NCI-H187 (cell line): ENCODE measurements at regions not wholly inside any gene's neighbourhood (a gene's known extent, or its start where the extent isn't known, plus 50 kb on each side); places are given as distances from the start of the nearest gene placed in this dataset.

ENCODE experiments used
- DNase-seq, 2 experiments: peaks; one replicate each; lab custom pipeline; 2025; lab: John Stamatoyannopoulos, UW

DNA sequence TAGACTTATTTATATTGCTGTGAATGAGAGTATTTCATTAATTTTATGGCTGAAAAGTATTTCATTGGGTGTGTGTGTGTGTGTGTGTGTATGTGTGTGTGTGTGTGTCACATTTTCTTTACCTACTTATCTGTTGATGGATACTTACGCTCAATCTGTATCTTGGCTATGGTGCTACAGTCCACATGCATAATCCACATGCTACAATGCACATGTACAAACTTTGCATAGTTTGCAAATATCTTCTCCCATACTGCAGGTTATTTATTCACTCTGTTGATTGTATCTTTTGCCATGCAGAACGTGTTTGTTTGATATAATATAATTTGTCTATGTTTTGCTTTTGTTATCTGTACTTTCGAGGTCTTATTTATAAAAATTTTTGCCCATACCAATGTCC lies 167.8 kb downstream of the RAB28 start:
- DNase-seq: no peak

DNA sequence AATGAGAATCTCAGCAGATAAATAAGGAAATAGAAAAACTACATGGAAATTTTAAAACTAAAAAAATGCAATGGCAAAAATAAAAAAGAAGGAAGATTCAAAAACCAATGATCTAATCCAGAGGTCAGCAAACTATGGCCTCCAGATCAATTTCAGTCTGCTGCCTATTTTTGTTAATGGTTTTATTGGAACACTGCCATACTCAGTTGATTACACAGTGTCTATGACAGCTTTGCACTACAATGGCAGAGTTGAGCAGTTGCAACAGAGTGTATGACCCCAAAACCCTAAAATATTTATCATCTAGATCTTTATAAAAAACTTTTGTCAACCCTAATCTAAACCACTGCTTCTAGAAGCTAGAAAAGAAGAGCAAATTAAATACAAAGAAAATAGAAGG lies 170.3 kb downstream of the RAB28 start:
- DNase-seq: no peak

DNA sequence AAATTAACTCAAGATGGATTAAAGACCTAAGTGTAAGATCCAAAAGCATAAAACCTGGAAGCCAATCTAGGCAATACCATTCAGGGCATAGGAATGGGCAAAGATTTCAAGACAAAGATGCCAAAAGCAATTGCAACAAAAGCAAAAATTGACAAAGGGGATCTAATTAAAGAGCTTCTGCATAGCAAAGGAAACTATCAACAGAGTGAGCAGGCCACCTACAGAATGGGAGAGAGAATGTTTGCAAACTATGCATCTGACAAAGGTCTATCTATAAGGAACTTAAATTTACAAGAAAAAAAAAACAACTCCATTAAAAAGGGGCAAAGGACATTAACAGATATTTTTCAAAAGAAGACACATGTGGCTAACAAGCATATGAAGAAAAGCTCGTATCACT lies 171.9 kb downstream of the RAB28 start:
- DNase-seq: no peak

DNA sequence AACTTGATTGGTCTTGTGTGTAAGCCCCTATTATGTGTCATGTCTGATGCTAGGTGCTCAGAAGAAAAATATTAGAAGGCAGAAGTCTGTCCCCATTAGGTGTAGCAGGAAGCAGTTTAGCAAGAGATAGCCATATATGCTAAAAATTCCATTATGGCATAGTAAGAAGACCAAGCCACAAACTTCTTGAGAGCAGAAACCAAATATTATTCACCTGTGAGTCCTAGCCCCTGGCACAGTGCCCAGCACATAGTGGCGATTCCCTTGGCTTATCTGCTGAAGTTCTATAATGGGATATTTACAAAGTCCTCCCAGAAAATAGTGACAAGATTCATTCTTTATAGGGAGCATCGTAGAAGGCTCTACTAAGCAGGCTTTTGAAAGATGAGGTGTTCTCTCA lies 174.4 kb downstream of the RAB28 start:
- no peak for DNase-seq

DNA sequence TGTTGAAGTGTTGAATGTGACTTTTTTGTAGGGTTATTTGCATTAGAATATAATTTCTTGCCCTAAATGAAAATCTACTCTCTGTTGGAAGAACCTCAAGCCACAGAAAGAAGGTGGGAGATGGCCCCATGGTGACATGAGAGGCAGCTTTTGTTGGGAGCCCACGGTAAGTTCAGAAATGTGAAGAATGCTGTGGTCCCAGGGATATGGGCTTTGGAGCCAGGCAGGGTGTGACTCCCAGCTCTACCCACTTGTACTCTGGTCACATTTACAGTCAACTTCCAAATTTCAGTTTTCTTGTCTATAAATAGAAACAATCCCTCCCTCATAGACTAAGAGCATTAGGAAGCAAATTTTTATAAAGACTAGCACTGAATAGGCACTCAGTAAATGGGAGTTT lies 177.8 kb downstream of the RAB28 start:
- DNase-seq: no peak

DNA sequence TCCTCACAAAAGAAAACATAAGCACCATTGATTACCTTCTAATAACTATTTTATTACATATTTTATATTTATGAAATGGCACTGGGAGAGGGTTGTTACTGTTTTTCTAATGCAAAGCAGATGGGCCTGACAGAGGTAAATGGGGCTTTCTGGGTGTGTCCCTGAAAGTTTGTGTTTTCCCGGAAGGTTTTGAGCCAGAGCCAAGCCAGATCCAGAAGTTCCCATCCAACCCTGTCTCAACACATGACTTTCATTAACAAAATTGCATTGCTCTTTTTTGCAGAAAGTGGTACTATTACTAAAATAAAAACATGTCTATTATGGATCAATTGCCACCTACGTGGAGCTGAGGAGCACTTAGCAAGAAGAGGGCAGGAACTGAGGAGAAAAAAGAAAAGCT lies 181.3 kb downstream of the RAB28 start:
- no peak for DNase-seq

DNA sequence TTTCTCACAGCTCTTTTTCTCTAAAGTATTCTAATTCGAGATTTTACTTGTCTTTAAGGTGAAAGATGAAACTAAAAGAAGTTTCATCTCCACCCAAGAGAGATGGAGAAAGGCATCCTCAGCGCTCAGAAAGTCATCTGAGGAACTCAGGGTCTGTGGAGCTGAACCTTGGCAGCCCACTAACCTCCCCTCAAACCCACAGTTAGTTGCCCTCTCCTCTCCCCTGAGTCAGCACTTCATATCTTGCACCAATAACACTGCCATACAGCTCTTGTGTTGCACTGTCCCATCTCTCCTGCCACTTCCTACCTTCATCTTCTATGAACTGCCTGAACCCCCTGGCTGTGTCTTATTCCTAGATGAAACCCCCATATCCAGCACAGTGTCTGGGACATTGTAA lies 184.8 kb downstream of the RAB28 start:
- no peak for DNase-seq

DNA sequence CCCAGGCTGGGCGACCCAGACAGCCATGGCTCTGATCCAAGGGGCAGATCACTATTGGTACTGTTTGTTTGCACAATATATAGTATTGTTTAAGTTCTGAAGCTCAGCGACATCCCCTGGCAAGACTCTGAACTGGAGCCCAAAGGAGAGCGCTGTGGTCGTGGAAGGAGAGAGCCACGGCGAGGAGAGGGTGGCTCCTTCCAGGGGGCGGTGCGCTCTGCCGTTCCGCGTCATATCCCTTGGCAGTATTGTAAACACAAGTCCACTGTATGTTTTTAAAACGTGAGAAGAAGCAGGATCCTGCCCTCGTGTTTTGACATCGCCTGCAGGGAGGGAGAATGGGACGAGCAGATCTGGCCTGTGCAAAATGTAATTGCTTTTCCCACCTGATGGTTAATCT lies 185.5 kb downstream of the RAB28 start:
- no peak for DNase-seq

DNA sequence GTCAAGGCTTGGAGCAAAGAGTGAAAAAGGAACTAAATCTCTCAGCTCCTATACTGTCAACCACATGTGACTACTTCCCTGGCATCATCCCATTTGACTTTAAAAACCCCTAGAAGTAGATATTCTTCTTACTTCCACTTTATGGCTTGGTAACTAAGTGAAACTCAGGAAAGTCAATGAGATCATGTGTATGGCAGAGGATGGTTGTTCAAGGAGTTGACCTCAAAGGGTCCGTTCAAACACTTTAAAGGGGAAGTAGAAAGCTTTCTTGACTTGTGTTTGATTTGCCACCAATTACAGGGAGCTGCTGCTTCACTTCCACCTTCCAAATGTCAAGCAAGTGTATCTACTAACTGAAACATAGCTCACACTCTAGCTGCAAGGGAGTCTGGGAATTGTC lies 187.2 kb downstream of the RAB28 start:
- DNase-seq: no peak

DNA sequence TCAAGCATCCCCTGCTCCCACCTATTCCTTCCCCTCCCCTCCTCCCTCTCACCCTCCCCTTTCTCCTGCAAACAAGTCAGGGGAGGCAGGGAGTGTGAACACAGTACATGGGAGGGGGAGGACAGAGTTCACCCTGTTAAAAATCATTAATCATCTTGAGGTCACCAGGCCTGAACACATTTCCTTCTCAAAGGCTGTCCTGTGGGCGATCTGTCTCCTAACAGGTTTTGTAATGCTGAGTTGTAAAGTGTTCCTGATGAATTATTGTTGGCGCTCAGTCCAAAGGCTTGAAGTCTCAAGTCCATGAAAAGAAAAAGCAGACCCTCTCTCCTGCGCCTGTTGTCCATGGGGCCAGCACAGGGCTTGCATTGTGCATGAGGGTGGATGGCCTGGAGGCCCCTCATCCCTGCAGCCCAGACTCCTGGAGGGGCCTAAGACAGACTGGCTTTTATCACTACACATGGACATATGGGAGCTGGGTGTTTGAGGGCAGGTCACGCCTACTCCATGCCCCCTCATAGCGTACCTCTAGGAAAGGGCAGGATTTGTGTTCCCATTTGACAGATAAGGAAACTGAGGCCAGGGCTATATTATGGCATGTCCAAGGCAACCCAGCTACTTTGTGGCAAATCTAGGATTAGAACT lies 189.1 kb downstream of the RAB28 start:
- DNase-seq: no peak

DNA sequence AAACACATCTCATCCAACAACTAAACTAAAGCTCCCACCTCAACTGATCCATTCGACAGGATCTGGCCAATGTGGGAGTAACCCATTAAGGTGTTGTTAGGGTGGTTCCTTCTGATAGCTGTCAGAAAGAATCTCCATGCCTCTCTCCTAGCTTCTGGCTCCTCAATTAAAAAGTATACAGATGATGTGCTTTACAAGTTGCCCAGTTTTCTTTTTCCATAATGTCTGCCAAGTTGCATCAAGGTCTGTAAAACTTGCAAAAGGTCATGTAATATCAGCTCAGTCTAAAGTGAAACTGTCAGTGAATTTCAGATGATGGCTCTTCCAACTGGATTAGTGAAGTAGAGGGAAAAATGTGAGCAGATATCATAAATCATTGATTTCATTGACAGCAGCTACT lies 191.8 kb downstream of the RAB28 start:
- DNase-seq: no peak

DNA sequence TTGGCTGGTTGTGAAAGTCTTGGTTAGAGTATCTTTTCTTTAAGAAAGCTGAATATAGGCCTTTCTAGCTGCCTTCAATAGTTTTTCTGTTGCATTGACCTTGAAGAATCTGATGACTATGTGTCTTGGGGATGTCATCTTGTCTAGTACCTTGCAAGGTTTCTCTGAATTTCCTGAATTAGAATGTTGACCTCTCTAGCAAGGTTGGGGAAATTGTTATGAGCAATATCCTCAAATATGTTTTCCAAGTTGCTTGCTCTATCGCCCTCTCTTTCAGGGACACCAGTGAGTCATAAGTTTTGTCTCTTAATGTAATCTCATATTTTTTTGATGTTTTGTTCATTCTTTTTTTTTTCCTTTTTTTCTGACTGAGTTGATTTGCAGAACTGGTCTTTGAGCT lies 194.7 kb downstream of the RAB28 start:
- no peak for DNase-seq

DNA sequence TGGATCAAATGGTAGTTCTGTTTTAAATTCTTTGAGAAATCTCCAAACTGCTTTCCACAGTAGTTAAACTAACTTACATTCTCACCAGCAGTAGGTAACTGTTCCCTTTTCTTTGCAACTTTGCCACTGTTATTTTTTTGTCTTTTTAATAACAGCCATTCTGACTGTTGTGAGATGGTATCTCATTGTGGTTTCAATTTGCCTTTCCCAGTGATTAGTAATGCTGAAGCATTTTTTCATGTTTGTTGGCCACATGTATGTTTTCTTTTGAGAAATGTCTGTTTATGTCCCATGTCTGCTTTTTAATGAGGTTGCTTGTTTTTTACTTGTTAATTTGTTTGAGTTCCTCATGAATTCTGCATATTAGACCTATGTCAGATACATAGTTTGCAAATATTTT lies 198.8 kb downstream of the RAB28 start:
- no peak for DNase-seq

DNA sequence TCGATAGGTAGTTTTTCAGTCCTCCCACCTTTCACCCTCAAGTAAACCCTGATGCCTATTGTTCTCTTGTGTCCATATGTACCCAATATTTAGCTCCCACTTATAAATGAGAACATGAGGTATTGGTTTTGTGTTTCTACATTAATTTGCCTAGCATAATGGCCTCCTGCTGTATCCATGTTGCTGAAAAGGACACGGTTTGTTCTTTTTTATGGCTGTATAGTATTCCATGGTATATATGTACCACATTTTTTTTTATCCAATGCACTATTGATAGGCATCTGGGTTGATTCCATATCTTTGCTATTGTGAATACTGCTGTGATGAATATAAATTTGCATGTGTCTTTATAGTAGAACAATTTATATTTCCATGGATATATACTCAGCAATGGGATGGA lies 199.2 kb downstream of the RAB28 start:
- DNase-seq: no peak

DNA sequence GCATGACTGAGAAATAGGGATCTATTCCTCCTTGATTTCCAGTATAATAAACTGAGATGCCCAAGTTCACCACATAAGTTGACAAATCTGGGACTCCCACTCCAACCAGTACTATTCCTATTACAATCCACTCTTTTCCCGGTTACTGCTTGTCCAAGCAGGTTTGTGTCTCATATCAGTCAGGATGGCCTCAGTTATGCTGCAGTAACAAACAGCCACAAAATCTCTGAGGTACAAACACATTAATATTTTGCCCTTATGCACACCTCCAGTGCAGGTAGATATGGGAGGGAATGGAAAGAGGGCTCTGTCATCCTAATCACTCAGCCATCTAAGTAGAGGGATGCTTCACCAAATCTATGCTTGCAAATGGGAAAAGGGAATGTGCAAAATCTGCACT lies 207.8 kb downstream of the RAB28 start:
- DNase-seq: no peak

DNA sequence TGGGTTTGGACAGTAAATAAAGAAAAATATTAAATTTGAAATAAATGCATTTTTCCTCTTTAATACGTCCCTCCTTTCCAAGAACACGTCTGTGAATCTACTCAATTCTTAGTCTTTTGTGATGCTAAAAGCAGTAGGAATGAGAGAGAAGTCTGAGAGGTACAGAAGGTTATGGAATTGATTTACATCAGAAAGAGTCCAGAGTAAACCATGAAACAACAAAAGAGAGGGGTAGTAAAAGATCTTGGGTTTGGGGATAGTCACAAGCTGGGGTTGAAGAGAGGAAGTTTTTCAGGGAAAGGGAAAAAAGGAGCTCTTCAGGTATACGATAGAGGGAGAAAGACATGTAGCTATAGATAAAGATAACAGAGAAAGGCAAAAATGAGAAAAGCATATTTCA lies 215.4 kb downstream of the RAB28 start:
- no peak for DNase-seq

DNA sequence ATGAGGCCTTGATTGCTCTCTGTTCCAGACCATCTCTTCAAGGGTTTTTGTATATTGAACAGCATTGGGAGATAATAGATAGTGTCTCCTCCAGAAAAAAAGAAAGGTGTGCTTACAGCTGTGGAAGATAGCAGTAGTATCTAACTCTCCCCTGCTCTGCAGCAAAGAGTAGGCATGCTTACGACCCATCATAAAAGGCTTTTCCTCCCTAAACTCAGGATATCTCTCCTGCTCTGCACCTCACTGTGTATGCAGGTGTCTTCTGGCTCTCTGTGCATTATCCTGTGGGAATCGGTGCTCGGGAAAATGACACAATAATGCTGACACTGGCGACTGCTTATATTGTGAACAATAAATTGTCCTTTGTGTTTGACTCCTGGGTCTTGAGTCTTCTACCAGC lies 216.0 kb downstream of the RAB28 start:
- DNase-seq: no peak

DNA sequence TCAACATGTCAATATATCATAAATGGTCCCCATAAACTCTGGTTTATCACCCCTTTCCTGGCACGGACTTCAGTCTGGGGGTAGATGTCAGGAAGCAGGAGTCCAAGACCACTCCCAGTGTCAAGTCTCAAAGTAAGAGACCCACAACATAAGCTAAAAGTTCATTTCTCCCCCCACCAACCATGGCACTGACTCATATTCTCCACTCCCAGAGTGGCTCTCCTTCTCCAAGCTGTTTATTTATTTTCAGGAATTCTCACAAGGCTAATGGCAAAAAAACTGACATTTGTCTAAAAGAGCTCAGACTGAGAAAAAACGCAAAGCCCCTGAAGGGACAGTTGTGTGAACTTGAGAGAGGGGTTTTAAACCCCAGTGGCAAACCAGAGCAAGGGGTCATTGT lies 217.0 kb downstream of the RAB28 start:
- no peak for DNase-seq

DNA sequence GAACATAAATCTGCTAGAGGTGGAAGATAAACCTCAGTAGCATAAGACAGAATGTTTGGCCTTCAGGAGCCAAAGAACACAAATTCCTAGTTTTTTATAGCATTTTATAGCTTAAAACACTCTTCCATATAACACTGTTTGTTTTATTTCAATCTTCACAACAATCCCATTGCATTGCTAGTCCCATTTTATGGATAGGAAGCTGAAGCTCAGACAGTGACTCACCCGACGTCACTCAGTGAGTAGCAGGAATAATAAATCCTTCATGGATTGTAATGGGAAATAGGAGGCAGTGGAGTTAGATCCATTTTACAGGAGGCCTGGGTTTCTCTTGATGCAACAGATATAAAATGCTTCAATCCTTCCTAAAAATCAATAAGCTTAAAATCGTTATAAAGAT lies 217.5 kb downstream of the RAB28 start:
- DNase-seq: no peak

DNA sequence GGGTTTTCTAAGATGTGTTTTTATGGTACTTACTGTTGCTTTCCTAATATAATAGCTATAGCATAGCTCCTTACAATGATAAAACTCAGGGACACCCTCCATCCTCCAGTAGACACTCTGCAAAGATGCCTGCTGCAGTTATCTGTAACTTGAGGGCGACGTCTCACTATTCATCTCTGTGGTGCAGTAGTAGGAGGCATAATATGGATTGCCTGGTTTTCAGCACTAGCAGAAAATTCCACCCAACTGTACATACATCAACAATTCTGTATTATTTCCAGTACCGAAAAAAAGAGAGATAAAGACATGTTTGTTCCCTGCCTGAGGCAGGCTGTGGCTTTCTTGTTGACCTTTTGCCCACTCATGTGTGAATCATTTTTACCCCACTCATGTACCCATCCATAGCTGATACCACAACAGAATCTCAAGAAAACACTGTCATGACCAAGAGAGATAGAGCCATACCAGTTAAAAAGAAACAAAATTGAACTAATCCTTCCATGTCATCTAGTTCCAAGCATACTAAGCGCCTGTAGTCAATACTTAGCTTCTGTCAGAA lies 220.1 kb downstream of the RAB28 start:
- no peak for DNase-seq

DNA sequence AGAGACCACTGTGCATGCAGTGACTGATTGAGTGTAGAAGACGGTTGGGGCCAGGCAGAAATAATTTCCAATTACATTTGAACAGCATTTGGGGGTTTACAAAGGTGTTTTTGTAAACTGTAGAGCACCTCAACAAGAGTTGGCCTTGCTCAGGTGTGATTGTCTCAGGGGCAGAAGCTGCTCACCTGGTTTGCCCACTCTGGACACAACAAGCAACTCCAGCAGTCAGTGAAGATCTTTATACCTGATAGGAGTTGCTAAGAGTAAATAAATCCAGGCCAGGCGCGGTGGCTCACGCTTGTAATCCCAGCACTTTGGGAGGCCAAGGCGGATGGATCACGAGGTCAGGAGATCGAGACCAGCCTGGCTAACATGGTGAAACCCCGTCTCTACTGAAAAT lies 221.3 kb downstream of the RAB28 start:
- no peak for DNase-seq

DNA sequence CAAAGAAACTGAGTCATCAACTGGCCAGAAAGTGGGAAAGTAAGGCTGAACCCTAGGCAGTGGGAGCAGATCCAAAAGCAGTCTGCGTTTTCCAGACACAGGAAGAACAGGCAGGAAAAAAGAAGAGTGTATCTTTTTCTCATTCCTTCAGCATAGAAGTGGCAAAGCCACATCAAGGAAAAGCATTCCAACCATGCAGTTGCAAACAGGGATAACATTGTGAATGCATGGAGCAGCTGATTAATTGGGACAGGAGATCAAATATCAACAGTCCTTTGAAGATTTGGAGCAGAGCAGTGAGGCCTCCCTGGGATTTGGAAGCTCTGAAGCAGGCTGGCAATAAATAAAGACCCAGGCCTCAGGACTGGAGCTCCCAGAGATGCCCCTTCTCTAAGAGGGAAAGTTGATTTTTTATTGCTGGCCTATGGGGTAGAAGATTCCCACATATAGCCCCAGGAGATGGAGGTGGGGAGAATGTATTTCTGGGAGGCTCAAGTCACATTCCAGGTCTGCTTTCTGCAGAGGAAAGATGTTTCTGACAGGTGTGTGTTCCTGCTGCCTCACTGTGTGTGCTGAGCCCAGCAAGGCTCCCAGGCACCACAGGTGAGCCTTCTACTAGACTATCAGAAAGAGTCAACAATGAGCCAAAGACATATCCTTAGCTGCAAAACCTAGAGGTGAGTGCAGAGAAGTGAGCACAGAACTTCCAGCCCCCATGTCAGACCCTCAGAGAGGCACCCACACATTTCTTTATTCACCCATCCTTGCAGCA lies 222.5 kb downstream of the RAB28 start:
- DNase-seq: no peak

DNA sequence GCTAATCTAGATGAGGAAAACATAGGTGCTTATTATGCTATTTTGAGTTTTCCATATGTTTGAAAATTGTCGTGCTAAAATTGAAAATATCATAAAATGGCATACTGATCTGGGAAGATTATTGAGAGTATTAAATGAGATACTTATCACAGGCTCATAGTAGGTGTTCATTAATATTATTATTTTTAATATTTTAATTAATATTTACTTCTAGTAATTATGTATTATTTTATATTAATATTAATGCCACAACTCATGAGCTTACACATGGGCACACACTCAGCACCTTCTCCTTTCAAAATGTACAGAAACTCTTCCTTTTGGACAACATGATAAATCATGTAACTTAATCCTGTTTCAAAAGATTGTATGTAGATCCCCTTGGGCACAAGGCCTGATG lies 223.6 kb downstream of the RAB28 start:
- DNase-seq: no peak

DNA sequence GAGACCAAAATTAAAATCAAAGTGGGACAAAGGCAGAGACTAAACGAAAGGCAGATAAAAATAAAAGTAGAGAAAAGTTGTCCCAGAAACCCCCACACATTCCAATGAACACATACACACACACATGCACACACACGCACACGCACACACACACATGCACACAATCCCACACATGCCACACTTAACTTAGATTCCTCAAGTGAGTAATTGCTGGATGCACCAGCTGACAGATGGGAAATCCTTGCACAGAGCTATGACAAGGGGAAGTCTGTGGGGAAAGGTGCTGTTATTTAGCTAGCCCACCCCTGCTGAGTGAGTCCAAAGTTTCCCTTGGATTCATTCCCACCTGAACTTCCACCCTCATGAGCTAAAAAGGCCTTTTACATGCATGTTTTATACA lies 233.9 kb downstream of the RAB28 start:
- no peak for DNase-seq
